HepG2 (cell line): ENCODE measurements at regions not wholly inside any gene's neighbourhood (a gene's known extent, or its start where the extent isn't known, plus 50 kb on each side); places are given as distances from the start of the nearest gene placed in this dataset.

ENCODE experiments used
- ATAC-seq: fragments of 200-7000 bp; cut with Tn5 transposase; 3 replicates; pipeline ENCODE4 v1.9.1; 2020; ENCODE audit warnings: mild to moderate bottlenecking, moderate library complexity
- BruUV-seq: library from RNA; stranded (reverse); fragments of 400-500 nt; replicated peaks from 2 replicates; lab custom pipeline; 2021; lab: Mats Ljungman, UMichigan
- CTCF ChIA-PET: fragments of 300-600 bp; formaldehyde crosslinking; extraction: SDS; loops from one replicate; lab custom pipeline; 2021; ENCODE audit warnings: low total read pairs, inconsistent platforms, low intra/inter-chr PET ratio; lab: Yijun Ruan, JAX
- POLR2A ChIA-PET: fragments of 350-600 bp; sonication (Branson Sonifier 250); formaldehyde crosslinking; loops from one replicate; lab custom pipeline; 2020; ENCODE audit warnings: antibody characterized with exemption, inconsistent platforms; lab: Yijun Ruan, JAX
- DNase-seq: peaks from one replicate; pipeline ENCODE4 v3.0.0-alpha.2; 2015; ENCODE audit warnings: low spot score
- FAIRE-seq: peaks from 3 replicates; lab custom pipeline; 2011; peaks lifted over from hg19 to GRCh38; lab: Jason Lieb, UNC
- H2AFZ ChIP-seq: one replicate; pipeline ENCODE4 v1.6.1; 2011; ENCODE audit warnings: low read length, inconsistent platforms
- H3K27ac ChIP-seq: fragments of 300-600 bp; 3 replicates; pipeline ENCODE4 v1.8.0; 2011; ENCODE audit warnings: mixed run types, mild to moderate bottlenecking, mixed read lengths, low read length, inconsistent platforms; ENCODE audit not compliant: insufficient read depth; ENCODE audit errors: extremely low read length
- H3K27me3 ChIP-seq, 2 experiments: fragments of 200-600 bp in 1 of 2; 2 replicates in 1 of 2; 3 replicates in 1 of 2; pipeline versions ENCODE4 v1.6.0 to v1.8.0; 2011; ENCODE audit warnings: low read length in 2 of 2, mild to moderate bottlenecking in 2 of 2, moderate library complexity in 2 of 2, inconsistent platforms in 1 of 2; ENCODE audit not compliant: insufficient read depth in 2 of 2, control insufficient read depth in 1 of 2
- H3K36me3 ChIP-seq, 2 experiments: fragments of 200-600 bp in 1 of 2; replicated peaks in 1 of 2; 2 replicates in 1 of 2; 3 replicates in 1 of 2; pipeline versions ENCODE4 v1.5.1 to v1.8.0; 2011; ENCODE audit warnings: low read length in 2 of 2, inconsistent platforms in 1 of 2; ENCODE audit not compliant: insufficient read depth in 2 of 2, control insufficient read depth in 1 of 2
- H3K4me1 ChIP-seq: 2 replicates; pipeline ENCODE4 v1.5.1; 2012; ENCODE audit warnings: low read length, inconsistent platforms; ENCODE audit not compliant: insufficient read depth
- H3K4me2 ChIP-seq: 2 replicates; pipeline ENCODE4 v1.6.0; 2011; ENCODE audit warnings: low read depth, low read length, inconsistent platforms
- H3K4me3 ChIP-seq, 3 experiments: fragments of 200-600 bp in 1 of 3; sonication (generic), shearing (Covaris generic) in 1 of 3; replicated peaks in 1 of 3; 2 replicates each; pipeline ENCODE4 v1.5.1; 2011 to 2016; ENCODE audit warnings: low read length in 3 of 3, inconsistent platforms in 2 of 3, low read depth in 2 of 3, mild to moderate bottlenecking in 2 of 3, control low read depth in 1 of 3, mixed read lengths in 1 of 3; ENCODE audit not compliant: insufficient read depth in 1 of 3
- H3K79me2 ChIP-seq: one replicate; pipeline ENCODE4 v1.6.1; 2011; ENCODE audit warnings: low read length, inconsistent platforms; ENCODE audit not compliant: insufficient read depth
- H3K9ac ChIP-seq: 2 replicates; pipeline ENCODE4 v1.6.0; 2011; ENCODE audit warnings: mild to moderate bottlenecking, low read depth, low read length, inconsistent platforms; ENCODE audit not compliant: insufficient read depth
- H3K9me3 ChIP-seq: 2 replicates; pipeline ENCODE4 v1.5.1; 2012; ENCODE audit warnings: mild to moderate bottlenecking, low read length
- H4K20me1 ChIP-seq: 2 replicates; pipeline ENCODE4 v1.6.0; 2011; ENCODE audit warnings: inconsistent platforms, mild to moderate bottlenecking, low read length, moderate library complexity; ENCODE audit not compliant: insufficient read depth
- CCDC6 ChIP-seq: sonication (generic); formaldehyde crosslinking; IDR thresholded peaks from 2 replicates; pipeline ENCODE4 v1.8.1; 2022; ENCODE audit warnings: mild to moderate bottlenecking, missing genetic modification reagents, moderate library complexity
- FOXA3 ChIP-seq: IDR thresholded peaks from 2 replicates; pipeline ENCODE4 v1.6.1; 2016; ENCODE audit warnings: missing genetic modification reagents, missing compliant biosample characterization
- HES4 ChIP-seq: sonication (generic); formaldehyde crosslinking; IDR thresholded peaks from 2 replicates; pipeline ENCODE4 v1.9.0; 2021; ENCODE audit warnings: mild to moderate bottlenecking, missing genetic modification reagents, borderline replicate concordance
- IRF9 ChIP-seq: sonication (generic); formaldehyde crosslinking; IDR thresholded peaks from 2 replicates; pipeline ENCODE4 v1.8.0; 2022; ENCODE audit warnings: missing genetic modification reagents, mild to moderate bottlenecking, borderline replicate concordance
- KLF15 ChIP-seq: sonication (generic); formaldehyde crosslinking; IDR thresholded peaks from 2 replicates; pipeline ENCODE4 v1.8.1; 2023; ENCODE audit warnings: borderline replicate concordance, mild to moderate bottlenecking, inconsistent platforms, missing genetic modification reagents, mixed read lengths
- NR2F1 ChIP-seq, 2 experiments: fragments of 450-650 bp in 1 of 2; formaldehyde crosslinking in 1 of 2; IDR thresholded peaks; 2 replicates each; pipeline versions ENCODE4 v1.5.0 to v1.6.1; 2016 to 2020; ENCODE audit warnings: mild to moderate bottlenecking in 1 of 2, missing compliant biosample characterization in 1 of 2, missing genetic modification reagents in 1 of 2, moderate library complexity in 1 of 2
- RFX1 ChIP-seq: fragments of 450-650 bp; IDR thresholded peaks from 2 replicates; pipeline ENCODE4 v1.6.1; 2017
- SIN3A ChIP-seq: IDR thresholded peaks from 2 replicates; pipeline ENCODE4 v1.6.1; 2011; ENCODE audit warnings: low read depth, mild to moderate bottlenecking, control low read depth, low read length, borderline replicate concordance
- SMARCC2 ChIP-seq: fragments of 450-650 bp; IDR thresholded peaks from 2 replicates; pipeline ENCODE4 v1.6.1; 2017; ENCODE audit warnings: antibody characterized with exemption, mild to moderate bottlenecking
- SP140L ChIP-seq: sonication (generic); formaldehyde crosslinking; IDR thresholded peaks from 2 replicates; pipeline ENCODE4 v1.4.0; 2020; ENCODE audit warnings: missing genetic modification reagents, borderline replicate concordance
- ZNF256 ChIP-seq: sonication (generic); formaldehyde crosslinking; conservative IDR thresholded peaks from 2 replicates; pipeline ENCODE4 v1.4.0; 2020; ENCODE audit warnings: missing genetic modification reagents
- ZNF430 ChIP-seq: sonication (generic); formaldehyde crosslinking; IDR thresholded peaks from 2 replicates; pipeline ENCODE4 v1.9.0; 2021; ENCODE audit warnings: mild to moderate bottlenecking, missing genetic modification reagents
- ZNF841 ChIP-seq: sonication (generic); formaldehyde crosslinking; IDR thresholded peaks from 2 replicates; pipeline ENCODE4 v1.8.1; 2023; ENCODE audit warnings: missing genetic modification reagents, borderline replicate concordance
- WGBS: methylation state at CpG from one replicate; pipeline ENCODE4 v1.1.6; 2017; ENCODE audit warnings: low lambda C conversion rate; 5-methylcytosine and 5-hydroxymethylcytosine counted together
- in situ Hi-C: cut with HindIII; loops from 2 replicates; pipeline ENCODE4 v1.10.0; 2017; ENCODE audit warnings: low pct_unique_long_range_greater_than_20kb; ENCODE audit not compliant: extremely low pct_ligation_motif_present
- intact Hi-C: fragments of 100-400 bp; cut with micrococcal nuclease; formaldehyde crosslinking; loops from one replicate; pipeline ENCODE4 v1.10.0; 2022; ENCODE audit not compliant: unreplicated experiment
- TF ChIP-seq, protein P1 (sequence below): sonication (generic); formaldehyde crosslinking; IDR thresholded peaks from 2 replicates; pipeline ENCODE4 v1.5.1; 2020; ENCODE audit warnings: mild to moderate bottlenecking, moderate library complexity, missing genetic modification reagents
- TF ChIP-seq, protein P2 (sequence below): sonication (generic); formaldehyde crosslinking; IDR thresholded peaks from 2 replicates; pipeline ENCODE4 v1.5.0; 2020; ENCODE audit warnings: missing genetic modification reagents

- ATAC-seq (no peak), DNase-seq (no peak), FAIRE-seq (no peak)
- no TSS peak for BruUV-seq
- no peak overlapping the region for H3K27ac ChIP-seq
- no peaks in the 10 kb centered on the region for H3K79me2 ChIP-seq
- no peaks in the 10 kb centered on the region; a peak in 1 of 5 replicates for H3K27me3 ChIP-seq
- H3K4me3 ChIP-seq: no peak overlapping the region
- H3K9me3 ChIP-seq: no peaks in the 10 kb centered on the region
- no peak overlapping the region for H3K9ac ChIP-seq
- WGBS: 10% methylated on average over 1 of the region's 1 CpG
- no peaks in the 10 kb centered on the region for H3K4me1 ChIP-seq
- TF ChIP-seq SIN3A (no peak), KLF15 (CRISPR knock-in tag) (no peak), SP140L (CRISPR knock-in tag) (no peak), IRF9 (no peak), HES4 (CRISPR knock-in tag) (no peak), RFX1 (peak; percentile 56; the same call in 1 of the 2 replicates)
- ChIA-PET POLR2A (no interaction called here), CTCF (no interaction called here)
- intact Hi-C loops: no loop called here
- no peaks in the 10 kb centered on the region for H3K36me3 ChIP-seq
- no peak overlapping the region for H3K4me2 ChIP-seq
- no peak overlapping the region for H2AFZ ChIP-seq
- H4K20me1 ChIP-seq: no peaks in the 10 kb centered on the region
- in situ Hi-C loops: no loop called here
Measured at GRCh38 chr11:11105361-11105760, 247.5 kb upstream of the ZBED5 start.

- H3K4me1 ChIP-seq: no peaks in the 10 kb centered on the region
- intact Hi-C loops (no loop called here), in situ Hi-C loops (no loop called here)
- POLR2A ChIA-PET: no interaction called here
- H3K79me2 ChIP-seq: no peaks in the 10 kb centered on the region
- no peak overlapping the region for H3K9ac ChIP-seq
- H3K27ac ChIP-seq: no peak overlapping the region
- no peak for ATAC-seq
- CTCF ChIA-PET: no interaction called here
- no peak overlapping the region for H3K4me2 ChIP-seq
- no peaks in the 10 kb centered on the region; a peak in 2 of 5 replicates for H3K27me3 ChIP-seq
- H3K36me3 ChIP-seq: no peaks in the 10 kb centered on the region
- peaks cover 8% of the 10 kb centered on the region; the same call in 1 of the 2 replicates for H3K9me3 ChIP-seq
- no peak overlapping the region for H3K4me3 ChIP-seq
- WGBS: 17% methylated on average over 3 of the region's 3 CpGs
- no peak for FAIRE-seq
- BruUV-seq: no TSS peak
- H2AFZ ChIP-seq: no peak overlapping the region
- no peak for DNase-seq
- H4K20me1 ChIP-seq: no peaks in the 10 kb centered on the region
- TF ChIP-seq ZNF430 (CRISPR knock-in tag) (no peak), FOXA3 (CRISPR knock-in tag) (no peak), ZNF841 (CRISPR knock-in tag) (no peak), ZNF256 (CRISPR knock-in tag) (no peak), SMARCC2 (no peak), NR2F1 (CRISPR knock-in tag; IDR thresholded peaks at IDR 0.05) (no peak), CCDC6 (CRISPR knock-in tag) (no peak)
- TF ChIP-seq, protein P1, sequence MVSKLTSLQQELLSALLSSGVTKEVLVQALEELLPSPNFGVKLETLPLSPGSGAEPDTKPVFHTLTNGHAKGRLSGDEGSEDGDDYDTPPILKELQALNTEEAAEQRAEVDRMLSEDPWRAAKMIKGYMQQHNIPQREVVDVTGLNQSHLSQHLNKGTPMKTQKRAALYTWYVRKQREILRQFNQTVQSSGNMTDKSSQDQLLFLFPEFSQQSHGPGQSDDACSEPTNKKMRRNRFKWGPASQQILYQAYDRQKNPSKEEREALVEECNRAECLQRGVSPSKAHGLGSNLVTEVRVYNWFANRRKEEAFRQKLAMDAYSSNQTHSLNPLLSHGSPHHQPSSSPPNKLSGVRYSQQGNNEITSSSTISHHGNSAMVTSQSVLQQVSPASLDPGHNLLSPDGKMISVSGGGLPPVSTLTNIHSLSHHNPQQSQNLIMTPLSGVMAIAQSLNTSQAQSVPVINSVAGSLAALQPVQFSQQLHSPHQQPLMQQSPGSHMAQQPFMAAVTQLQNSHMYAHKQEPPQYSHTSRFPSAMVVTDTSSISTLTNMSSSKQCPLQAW (CRISPR knock-in tag): no peak
- TF ChIP-seq, protein P2, sequence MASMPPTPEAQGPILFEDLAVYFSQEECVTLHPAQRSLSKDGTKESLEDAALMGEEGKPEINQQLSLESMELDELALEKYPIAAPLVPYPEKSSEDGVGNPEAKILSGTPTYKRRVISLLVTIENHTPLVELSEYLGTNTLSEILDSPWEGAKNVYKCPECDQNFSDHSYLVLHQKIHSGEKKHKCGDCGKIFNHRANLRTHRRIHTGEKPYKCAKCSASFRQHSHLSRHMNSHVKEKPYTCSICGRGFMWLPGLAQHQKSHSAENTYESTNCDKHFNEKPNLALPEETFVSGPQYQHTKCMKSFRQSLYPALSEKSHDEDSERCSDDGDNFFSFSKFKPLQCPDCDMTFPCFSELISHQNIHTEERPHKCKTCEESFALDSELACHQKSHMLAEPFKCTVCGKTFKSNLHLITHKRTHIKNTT (CRISPR knock-in tag): no peak
Measured at GRCh38 chr11:11095831-11096723, 238.2 kb upstream of the ZBED5 start.
